ENCODE measurements at regions not wholly inside any gene's neighbourhood (a gene's known extent, or its start where the extent isn't known, plus 50 kb on each side); places are given as distances from the start of the nearest gene placed in this dataset.

DNA sequence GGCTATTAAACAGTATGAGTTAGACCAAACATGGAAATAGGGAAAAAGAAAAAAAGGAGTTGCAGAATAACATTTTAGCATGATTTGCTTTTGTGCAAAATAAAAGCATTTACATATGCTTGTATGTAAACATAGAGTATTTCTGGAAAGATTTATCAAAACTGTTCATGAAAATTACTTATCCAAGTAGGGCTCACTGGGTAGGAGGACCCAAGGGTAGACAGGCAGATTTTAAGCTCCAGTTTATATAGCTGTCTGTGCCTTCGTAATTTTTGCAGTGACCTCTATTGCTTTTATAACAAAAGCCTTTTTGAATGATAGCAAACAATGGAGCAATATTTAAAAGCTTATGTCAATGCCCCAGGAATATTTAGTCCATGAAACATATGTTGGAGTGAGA lies 228.8 kb upstream of the IRF2BP2 start:
- DNase-seq (ENCODE audit: low spot score) (no peak), ATAC-seq (ENCODE audit: low read depth) (no peak)
- Histone ChIP-seq H3K36me3 (ENCODE audit: low read depth) (no peaks in the 10 kb centered on the region), H3K9me3 (ENCODE audit: severe bottlenecking) (no peaks in the 10 kb centered on the region), H3K4me1 (ENCODE audit: insufficient read depth, poor library complexity, severe bottlenecking) (no peaks in the 10 kb centered on the region), H3K27me3 (ENCODE audit: insufficient read depth, poor library complexity, severe bottlenecking) (no peaks in the 10 kb centered on the region), H3K27ac (ENCODE audit: poor library complexity, severe bottlenecking) (no peak overlapping the region), H3K4me3 (ENCODE audit: severe bottlenecking) (no peak overlapping the region)
- TF ChIP-seq, protein P1, sequence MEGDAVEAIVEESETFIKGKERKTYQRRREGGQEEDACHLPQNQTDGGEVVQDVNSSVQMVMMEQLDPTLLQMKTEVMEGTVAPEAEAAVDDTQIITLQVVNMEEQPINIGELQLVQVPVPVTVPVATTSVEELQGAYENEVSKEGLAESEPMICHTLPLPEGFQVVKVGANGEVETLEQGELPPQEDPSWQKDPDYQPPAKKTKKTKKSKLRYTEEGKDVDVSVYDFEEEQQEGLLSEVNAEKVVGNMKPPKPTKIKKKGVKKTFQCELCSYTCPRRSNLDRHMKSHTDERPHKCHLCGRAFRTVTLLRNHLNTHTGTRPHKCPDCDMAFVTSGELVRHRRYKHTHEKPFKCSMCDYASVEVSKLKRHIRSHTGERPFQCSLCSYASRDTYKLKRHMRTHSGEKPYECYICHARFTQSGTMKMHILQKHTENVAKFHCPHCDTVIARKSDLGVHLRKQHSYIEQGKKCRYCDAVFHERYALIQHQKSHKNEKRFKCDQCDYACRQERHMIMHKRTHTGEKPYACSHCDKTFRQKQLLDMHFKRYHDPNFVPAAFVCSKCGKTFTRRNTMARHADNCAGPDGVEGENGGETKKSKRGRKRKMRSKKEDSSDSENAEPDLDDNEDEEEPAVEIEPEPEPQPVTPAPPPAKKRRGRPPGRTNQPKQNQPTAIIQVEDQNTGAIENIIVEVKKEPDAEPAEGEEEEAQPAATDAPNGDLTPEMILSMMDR (IDR thresholded peaks at IDR 0.05; ENCODE audit: poor library complexity, severe bottlenecking): no peak

DNA sequence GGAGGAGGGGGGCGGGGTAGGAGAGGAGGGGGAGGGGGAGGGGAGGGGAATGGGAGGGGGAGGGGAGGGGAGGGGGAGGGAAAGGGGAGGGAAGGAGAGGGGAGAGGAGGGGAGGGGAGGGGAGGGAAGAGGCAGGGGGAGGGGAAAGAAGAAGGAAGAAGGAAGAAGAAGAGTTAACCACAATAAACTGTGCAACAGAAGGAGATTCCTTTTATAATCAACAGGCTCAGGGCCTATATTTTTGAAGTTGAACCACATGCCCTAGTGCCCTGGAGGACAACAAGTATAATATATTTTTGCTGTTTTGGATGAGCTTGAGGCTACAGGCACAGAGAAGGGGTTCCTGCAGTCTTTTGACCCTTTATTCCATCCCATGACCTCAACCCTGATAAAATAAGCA lies 228.2 kb upstream of the IRF2BP2 start:
- H3K4me1 ChIP-seq (ENCODE audit: insufficient read depth, poor library complexity, severe bottlenecking): no peaks in the 10 kb centered on the region
- DNase-seq (ENCODE audit: low spot score): no peak

DNA sequence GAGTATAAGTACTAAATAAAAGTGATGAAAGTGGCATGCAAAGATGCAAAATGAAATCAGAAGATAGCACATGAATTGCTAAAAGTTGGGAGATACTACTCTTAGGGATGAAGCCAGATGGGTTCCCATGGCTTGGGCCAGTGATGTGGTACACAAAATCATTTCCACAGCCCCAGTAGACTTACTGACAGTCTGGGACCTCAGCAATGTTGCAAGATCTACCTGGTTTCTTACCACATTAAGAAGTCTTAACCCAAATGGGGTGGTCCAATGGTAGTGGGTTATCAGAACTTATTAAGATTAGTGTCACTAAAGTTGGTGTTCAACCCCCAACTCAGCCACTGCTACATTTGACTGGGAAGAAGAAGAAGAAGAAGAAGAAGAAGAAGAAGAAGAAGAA lies 227.7 kb upstream of the IRF2BP2 start:
- no peak for DNase-seq (ENCODE audit: low spot score)
- TF ChIP-seq, protein P1 (IDR thresholded peaks at IDR 0.05; ENCODE audit: poor library complexity, severe bottlenecking): no peak
- Histone ChIP-seq H3K4me3 (ENCODE audit: severe bottlenecking) (no peak overlapping the region), H3K27ac (ENCODE audit: poor library complexity, severe bottlenecking) (no peak overlapping the region), H3K36me3 (ENCODE audit: low read depth) (no peaks in the 10 kb centered on the region), H3K9me3 (ENCODE audit: severe bottlenecking) (no peaks in the 10 kb centered on the region), H3K27me3 (ENCODE audit: insufficient read depth, poor library complexity, severe bottlenecking) (no peaks in the 10 kb centered on the region), H3K4me1 (ENCODE audit: insufficient read depth, poor library complexity, severe bottlenecking) (no peaks in the 10 kb centered on the region)
- ATAC-seq (ENCODE audit: low read depth): no peak

More for the DNA sequence above, 228.2 kb upstream of the IRF2BP2 start:
- ATAC-seq (ENCODE audit: low read depth): no peak
- TF ChIP-seq, protein P1 (IDR thresholded peaks at IDR 0.05; ENCODE audit: poor library complexity, severe bottlenecking): no peak
- Histone ChIP-seq H3K27me3 (ENCODE audit: insufficient read depth, poor library complexity, severe bottlenecking) (no peaks in the 10 kb centered on the region), H3K36me3 (ENCODE audit: low read depth) (no peaks in the 10 kb centered on the region), H3K4me3 (ENCODE audit: severe bottlenecking) (no peak overlapping the region), H3K27ac (ENCODE audit: poor library complexity, severe bottlenecking) (no peak overlapping the region), H3K9me3 (ENCODE audit: severe bottlenecking) (no peaks in the 10 kb centered on the region)

DNA sequence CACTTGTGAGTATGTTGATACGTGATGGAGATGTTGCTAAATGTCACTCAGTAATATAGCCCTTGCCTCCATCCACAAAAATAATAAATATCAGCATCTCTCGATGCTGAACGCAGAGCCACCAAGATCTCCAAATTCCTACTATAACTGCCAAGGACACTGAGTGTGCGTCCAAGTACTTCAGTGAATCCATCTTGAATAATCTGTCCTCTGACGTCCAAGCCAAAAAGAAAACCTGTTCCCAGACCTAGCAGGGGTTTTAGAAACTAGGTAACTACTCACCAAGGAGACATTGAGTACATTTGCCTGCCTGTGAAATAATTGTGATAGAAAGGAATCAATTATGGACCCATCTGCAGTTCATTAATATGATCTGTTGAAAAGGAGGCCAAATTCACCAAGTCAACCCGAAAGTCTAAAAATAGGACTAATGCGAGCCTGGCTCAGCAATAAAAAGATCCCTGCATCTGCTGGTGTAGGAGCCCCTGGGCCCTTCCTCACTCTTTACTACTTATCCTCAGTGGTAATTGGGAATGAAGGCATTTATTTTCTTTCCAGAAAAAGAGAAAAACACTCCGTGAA lies 226.9 kb upstream of the IRF2BP2 start:
- no peaks in the 10 kb centered on the region for H3K36me3 ChIP-seq (ENCODE audit: low read depth)
- DNase-seq (ENCODE audit: low spot score) (no peak), ATAC-seq (ENCODE audit: low read depth) (no peak)
- no peak overlapping the region for H3K4me3 ChIP-seq (ENCODE audit: severe bottlenecking)
- H3K9me3 ChIP-seq (ENCODE audit: severe bottlenecking): no peaks in the 10 kb centered on the region
- TF ChIP-seq, protein P1 (IDR thresholded peaks at IDR 0.05; ENCODE audit: poor library complexity, severe bottlenecking): no peak
- no peaks in the 10 kb centered on the region for H3K27me3 ChIP-seq (ENCODE audit: insufficient read depth, poor library complexity, severe bottlenecking)
- H3K27ac ChIP-seq (ENCODE audit: poor library complexity, severe bottlenecking): no peak overlapping the region
- H3K4me1 ChIP-seq (ENCODE audit: insufficient read depth, poor library complexity, severe bottlenecking): no peaks in the 10 kb centered on the region

DNA sequence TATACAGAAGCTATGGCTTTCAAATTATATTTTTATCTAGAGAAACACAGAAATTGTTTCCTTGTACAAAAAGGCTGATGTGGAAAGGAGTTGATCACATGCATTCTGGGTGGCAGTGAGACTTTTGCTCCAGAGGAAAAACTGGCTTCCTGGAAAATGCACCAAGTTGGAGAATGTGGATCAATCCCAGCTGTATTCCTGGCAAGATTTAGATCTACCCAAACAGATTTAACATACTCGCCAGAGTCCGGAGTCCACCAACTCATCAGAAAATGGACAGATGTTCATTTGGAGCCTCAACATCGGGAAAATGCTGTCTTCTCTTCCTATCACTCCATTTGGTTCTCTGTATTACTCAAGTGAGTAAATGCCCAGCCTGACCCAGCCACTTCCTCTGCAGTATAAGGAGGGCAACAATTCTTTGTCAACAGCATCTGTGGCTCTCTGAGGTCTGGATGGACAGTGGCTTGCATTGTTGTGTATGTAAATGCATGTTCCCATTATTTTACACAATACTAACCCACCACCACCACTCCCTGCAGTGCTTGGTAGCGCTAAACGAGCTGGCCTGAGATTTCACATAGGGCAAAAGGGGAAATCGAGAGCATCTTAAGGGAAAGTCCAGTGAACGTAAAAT lies 226.2 kb upstream of the IRF2BP2 start:
- Histone ChIP-seq H3K9me3 (ENCODE audit: severe bottlenecking) (no peaks in the 10 kb centered on the region), H3K4me3 (ENCODE audit: severe bottlenecking) (no peak overlapping the region), H3K27ac (ENCODE audit: poor library complexity, severe bottlenecking) (no peak overlapping the region), H3K27me3 (ENCODE audit: insufficient read depth, poor library complexity, severe bottlenecking) (no peaks in the 10 kb centered on the region), H3K36me3 (ENCODE audit: low read depth) (no peaks in the 10 kb centered on the region), H3K4me1 (ENCODE audit: insufficient read depth, poor library complexity, severe bottlenecking) (no peaks in the 10 kb centered on the region)
- TF ChIP-seq, protein P1 (IDR thresholded peaks at IDR 0.05; ENCODE audit: poor library complexity, severe bottlenecking): no peak
- no peak for DNase-seq (ENCODE audit: low spot score)
- no peak for ATAC-seq (ENCODE audit: low read depth)
